ENCODE measurements at regions not wholly inside any gene's neighbourhood (a gene's known extent, or its start where the extent isn't known, plus 50 kb on each side); places are given as distances from the start of the nearest gene placed in this dataset.

DNA sequence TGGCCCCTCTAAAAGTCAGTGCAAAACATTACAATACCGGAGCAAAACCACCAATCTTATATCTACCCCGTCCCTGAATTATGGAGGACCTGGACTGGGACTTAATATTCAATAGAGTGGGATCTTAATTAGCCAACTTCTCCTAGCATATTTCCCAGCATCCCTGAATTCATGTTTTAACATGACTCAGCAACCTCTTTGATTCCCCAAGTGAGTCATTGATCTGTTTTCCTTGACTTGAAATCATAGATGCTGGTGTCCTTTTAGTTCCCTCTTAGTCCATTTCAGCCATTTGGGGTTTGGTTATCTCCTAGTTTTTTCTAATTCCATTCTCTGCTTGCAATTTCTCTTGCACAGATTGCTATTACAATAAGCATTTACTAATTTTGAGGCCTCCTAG lies 677.7 kb upstream of the CELF4 start:
- 100% methylated on average over 2 of the region's 2 CpGs for WGBS
- H3K36me3 ChIP-seq = no peaks in the 10 kb centered on the region
- H3K27ac ChIP-seq = no peak overlapping the region
- H3K4me3 ChIP-seq = no peak overlapping the region
- H3K9me3 ChIP-seq = no peaks in the 10 kb centered on the region
- no peaks in the 10 kb centered on the region for H3K27me3 ChIP-seq
- no peaks in the 10 kb centered on the region for H3K4me1 ChIP-seq
- no peak for TF ChIP-seq CTCF (IDR thresholded peaks at IDR 0.05)
- TF ChIP-seq POLR2A (IDR thresholded peaks at IDR 0.05) = no peak
- no peak for TF ChIP-seq POLR2AphosphoS5 (IDR thresholded peaks at IDR 0.05)
- TF ChIP-seq EP300 (IDR thresholded peaks at IDR 0.05) = no peak
- no peak for DNase-seq (ENCODE audit: low spot score in 2 of 2)

DNA sequence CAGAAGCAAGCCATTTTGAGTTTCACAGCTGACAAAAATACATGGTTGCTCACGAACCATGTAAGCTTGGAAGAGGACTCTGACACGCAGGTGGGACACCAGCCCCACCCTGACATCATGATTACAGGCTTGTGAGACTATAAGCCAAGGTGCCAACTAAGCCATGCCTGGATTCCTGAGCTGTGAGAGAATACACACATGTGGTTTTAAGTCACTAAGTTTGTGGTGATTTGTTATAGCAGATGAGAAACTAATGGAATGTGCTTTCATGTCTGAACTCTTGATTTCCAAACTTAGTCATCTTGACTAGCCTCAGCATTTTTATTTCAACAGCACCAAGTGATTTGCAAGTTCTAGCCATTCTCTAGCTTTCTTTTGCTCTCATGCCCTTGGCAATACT lies 676.1 kb upstream of the CELF4 start:
- H3K36me3 ChIP-seq = no peaks in the 10 kb centered on the region
- WGBS = 17% methylated on average over 2 of the region's 2 CpGs
- no peak for DNase-seq (ENCODE audit: low spot score in 2 of 2)
- no peaks in the 10 kb centered on the region for H3K27me3 ChIP-seq
- H3K4me3 ChIP-seq = no peak overlapping the region
- no peak overlapping the region for H3K27ac ChIP-seq
- no peaks in the 10 kb centered on the region for H3K9me3 ChIP-seq
- TF ChIP-seq POLR2A (IDR thresholded peaks at IDR 0.05) (no peak), EP300 (IDR thresholded peaks at IDR 0.05) (no peak), CTCF (IDR thresholded peaks at IDR 0.05) (no peak), POLR2AphosphoS5 (IDR thresholded peaks at IDR 0.05) (no peak)
- no peaks in the 10 kb centered on the region for H3K4me1 ChIP-seq

DNA sequence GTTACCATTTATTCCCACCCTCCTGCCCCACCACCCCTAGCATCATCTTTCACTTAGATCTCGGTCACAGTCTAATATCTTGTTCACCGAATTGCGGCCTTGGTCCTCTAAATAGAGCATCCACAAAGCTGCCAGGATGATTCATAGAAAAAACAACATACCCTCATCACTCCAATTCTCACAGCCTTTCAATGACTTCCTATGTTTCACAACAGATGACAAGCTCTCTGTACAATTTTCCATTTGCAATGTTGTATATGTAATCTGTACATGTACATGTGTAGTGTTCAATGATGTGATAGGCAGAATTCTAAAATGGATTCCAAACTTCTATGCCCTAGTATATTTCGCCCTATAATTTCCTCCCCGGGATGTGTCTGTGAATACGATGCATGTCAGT lies 675.6 kb upstream of the CELF4 start:
- TF ChIP-seq POLR2AphosphoS5 (IDR thresholded peaks at IDR 0.05) (no peak), CTCF (IDR thresholded peaks at IDR 0.05) (no peak), EP300 (IDR thresholded peaks at IDR 0.05) (no peak), POLR2A (IDR thresholded peaks at IDR 0.05) (no peak)
- H3K4me3 ChIP-seq = no peak overlapping the region
- 81% methylated on average over 6 of the region's 6 CpGs for WGBS

GRCh38 chr18:38239606-38240005 lies 674.0 kb upstream of the CELF4 start:
- Histone ChIP-seq H3K36me3 (no peaks in the 10 kb centered on the region), H3K9me3 (no peaks in the 10 kb centered on the region)

More for the DNA sequence above, 675.6 kb upstream of the CELF4 start:
- Histone ChIP-seq H3K9me3 (no peaks in the 10 kb centered on the region), H3K27ac (no peak overlapping the region), H3K4me1 (no peaks in the 10 kb centered on the region), H3K36me3 (no peaks in the 10 kb centered on the region), H3K27me3 (no peaks in the 10 kb centered on the region)
- DNase-seq (ENCODE audit: low spot score in 2 of 2) = no peak

DNA sequence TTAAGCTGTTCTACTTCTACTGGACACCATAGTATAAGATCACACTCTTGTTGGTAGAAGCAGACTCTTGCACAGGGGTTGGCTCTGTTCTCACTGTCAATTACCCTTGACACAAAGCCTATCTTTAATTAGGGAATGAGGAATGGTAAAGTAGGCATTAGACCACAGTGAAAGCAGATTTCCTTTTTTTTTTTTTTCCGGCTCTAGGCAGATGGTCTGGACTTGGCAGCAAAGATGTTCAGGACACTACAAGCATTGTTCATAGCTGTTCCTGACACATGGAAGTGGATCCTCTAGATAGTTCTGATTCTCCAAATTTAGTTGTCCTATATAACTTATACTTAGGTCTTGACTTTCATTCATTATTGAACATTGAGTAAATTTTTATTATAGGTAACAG lies 672.2 kb upstream of the CELF4 start:
- Histone ChIP-seq H3K4me3 (no peak overlapping the region), H3K4me1 (no peaks in the 10 kb centered on the region), H3K27ac (no peak overlapping the region), H3K36me3 (no peaks in the 10 kb centered on the region), H3K9me3 (no peaks in the 10 kb centered on the region), H3K27me3 (no peaks in the 10 kb centered on the region)
- TF ChIP-seq POLR2AphosphoS5 (IDR thresholded peaks at IDR 0.05) (no peak), EP300 (IDR thresholded peaks at IDR 0.05) (no peak), CTCF (IDR thresholded peaks at IDR 0.05) (no peak), POLR2A (IDR thresholded peaks at IDR 0.05) (no peak)
- no peak for DNase-seq (ENCODE audit: low spot score in 2 of 2)
- 88% methylated on average over 1 of the region's 1 CpG for WGBS

More at GRCh38 chr18:38239606-38240005, 674.0 kb upstream of the CELF4 start:
- no peak for TF ChIP-seq CTCF (IDR thresholded peaks at IDR 0.05)
- no peak for TF ChIP-seq POLR2AphosphoS5 (IDR thresholded peaks at IDR 0.05)
- TF ChIP-seq EP300 (IDR thresholded peaks at IDR 0.05) = no peak
- no peak for TF ChIP-seq POLR2A (IDR thresholded peaks at IDR 0.05)
- WGBS = 38% methylated on average over 5 of the region's 5 CpGs
- Histone ChIP-seq H3K4me1 (no peaks in the 10 kb centered on the region), H3K27ac (no peak overlapping the region), H3K27me3 (no peaks in the 10 kb centered on the region), H3K4me3 (no peak overlapping the region)
- no peak for DNase-seq (ENCODE audit: low spot score in 2 of 2)
